ENCODE measurements at regions not wholly inside any gene's neighbourhood (a gene's known extent, or its start where the extent isn't known, plus 50 kb on each side); places are given as distances from the start of the nearest gene placed in this dataset.

DNA sequence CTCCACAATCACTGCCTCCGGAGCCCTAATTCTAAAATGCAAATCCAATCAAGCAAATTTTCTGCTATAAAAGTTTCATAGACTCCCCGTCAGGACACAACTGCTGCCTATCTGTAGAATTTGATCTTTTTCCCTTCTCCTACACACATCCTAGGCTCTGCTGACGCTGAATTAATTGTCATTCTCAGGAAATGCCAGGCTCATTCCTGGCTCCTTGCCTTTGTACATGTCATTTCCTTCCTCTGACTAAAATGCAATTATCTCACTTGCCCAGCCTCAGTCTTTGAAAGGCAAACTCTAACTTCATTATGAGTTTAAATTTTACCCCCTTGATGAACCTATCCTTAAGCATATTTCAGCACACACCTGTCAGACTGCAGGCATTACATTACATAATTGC lies 844.9 kb upstream of the CRIM1 start:
- TF ChIP-seq, protein P1, sequence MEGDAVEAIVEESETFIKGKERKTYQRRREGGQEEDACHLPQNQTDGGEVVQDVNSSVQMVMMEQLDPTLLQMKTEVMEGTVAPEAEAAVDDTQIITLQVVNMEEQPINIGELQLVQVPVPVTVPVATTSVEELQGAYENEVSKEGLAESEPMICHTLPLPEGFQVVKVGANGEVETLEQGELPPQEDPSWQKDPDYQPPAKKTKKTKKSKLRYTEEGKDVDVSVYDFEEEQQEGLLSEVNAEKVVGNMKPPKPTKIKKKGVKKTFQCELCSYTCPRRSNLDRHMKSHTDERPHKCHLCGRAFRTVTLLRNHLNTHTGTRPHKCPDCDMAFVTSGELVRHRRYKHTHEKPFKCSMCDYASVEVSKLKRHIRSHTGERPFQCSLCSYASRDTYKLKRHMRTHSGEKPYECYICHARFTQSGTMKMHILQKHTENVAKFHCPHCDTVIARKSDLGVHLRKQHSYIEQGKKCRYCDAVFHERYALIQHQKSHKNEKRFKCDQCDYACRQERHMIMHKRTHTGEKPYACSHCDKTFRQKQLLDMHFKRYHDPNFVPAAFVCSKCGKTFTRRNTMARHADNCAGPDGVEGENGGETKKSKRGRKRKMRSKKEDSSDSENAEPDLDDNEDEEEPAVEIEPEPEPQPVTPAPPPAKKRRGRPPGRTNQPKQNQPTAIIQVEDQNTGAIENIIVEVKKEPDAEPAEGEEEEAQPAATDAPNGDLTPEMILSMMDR (IDR thresholded peaks at IDR 0.05), result no peak
- TF ChIP-seq EZH2 (IDR thresholded peaks at IDR 0.05), result no peak

All from neural progenitor cell (in vitro differentiated cells).